H9 (cell line): ENCODE measurements at regions not wholly inside any gene's neighbourhood (a gene's known extent, or its start where the extent isn't known, plus 50 kb on each side); places are given as distances from the start of the nearest gene placed in this dataset.

Source experiments
- DNase-seq: peaks from one replicate; pipeline ENCODE4 v3.0.0-alpha.2; 2017
- H2AFZ ChIP-seq: one replicate; pipeline ENCODE4 v1.6.1; 2013; ENCODE audit warnings: mild to moderate bottlenecking, low read length, control low read depth, moderate library complexity
- H2AK5ac ChIP-seq: 2 replicates; pipeline ENCODE4 v1.6.1; 2013; ENCODE audit warnings: low read length, control low read depth, mixed read lengths; ENCODE audit not compliant: insufficient read length
- H2BK120ac ChIP-seq: one replicate; pipeline ENCODE4 v1.6.1; 2013; ENCODE audit warnings: low read depth, mild to moderate bottlenecking, low read length, control low read depth, inconsistent platforms; ENCODE audit not compliant: poor library complexity, severe bottlenecking
- H2BK12ac ChIP-seq: 2 replicates; pipeline ENCODE4 v1.6.1; 2013; ENCODE audit warnings: low read length, control low read depth, mixed read lengths, low read depth; ENCODE audit not compliant: insufficient read length
- H2BK15ac ChIP-seq: 2 replicates; pipeline ENCODE4 v1.6.1; 2013; ENCODE audit warnings: low read depth, low read length, control low read depth
- H2BK20ac ChIP-seq: one replicate; pipeline ENCODE4 v1.6.1; 2013; ENCODE audit warnings: low read depth, mild to moderate bottlenecking, low read length, control low read depth, inconsistent platforms; ENCODE audit not compliant: poor library complexity, severe bottlenecking
- H2BK5ac ChIP-seq: 2 replicates; pipeline ENCODE4 v1.6.1; 2013; ENCODE audit warnings: low read length, control low read depth, mixed read lengths; ENCODE audit not compliant: insufficient read length
- H3K14ac ChIP-seq: 2 replicates; pipeline ENCODE4 v1.6.1; 2013; ENCODE audit warnings: low read length, control low read depth; ENCODE audit not compliant: insufficient read depth
- H3K18ac ChIP-seq: 2 replicates; pipeline ENCODE4 v1.6.1; 2013; ENCODE audit warnings: low read depth, mild to moderate bottlenecking, mixed read lengths, low read length, control low read depth; ENCODE audit not compliant: insufficient read length
- H3K23ac ChIP-seq: 2 replicates; pipeline ENCODE4 v1.6.1; 2013; ENCODE audit warnings: low read length, control low read depth, mixed read lengths, low read depth; ENCODE audit not compliant: insufficient read length
- H3K23me2 ChIP-seq: 2 replicates; pipeline ENCODE4 v1.6.1; 2013; ENCODE audit warnings: low read depth, mild to moderate bottlenecking, mixed read lengths, low read length, control low read depth; ENCODE audit not compliant: insufficient read length, poor library complexity, severe bottlenecking
- H3K27ac ChIP-seq: 2 replicates; pipeline ENCODE4 v1.5.1; 2013; ENCODE audit warnings: low read length, control low read depth, mixed read lengths, low read depth; ENCODE audit not compliant: insufficient read length
- H3K27me3 ChIP-seq: 2 replicates; pipeline ENCODE4 v1.6.1; 2013; ENCODE audit warnings: low read length, control low read depth, inconsistent platforms; ENCODE audit not compliant: insufficient read depth
- H3K4ac ChIP-seq: 2 replicates; pipeline ENCODE4 v1.6.1; 2013; ENCODE audit warnings: low read depth, mild to moderate bottlenecking, control low read depth, inconsistent platforms, low read length, moderate library complexity
- H3K4me1 ChIP-seq: 2 replicates; pipeline ENCODE4 v1.6.1; 2013; ENCODE audit warnings: low read length, control low read depth, inconsistent platforms; ENCODE audit not compliant: insufficient read depth
- H3K4me2 ChIP-seq: 2 replicates; pipeline ENCODE4 v1.6.1; 2013; ENCODE audit warnings: low read length, control low read depth, mixed read lengths; ENCODE audit not compliant: insufficient read length, insufficient read depth
- H3K56ac ChIP-seq: 2 replicates; pipeline ENCODE4 v1.6.1; 2013; ENCODE audit warnings: low read depth, mild to moderate bottlenecking, mixed read lengths, low read length, control low read depth; ENCODE audit not compliant: insufficient read length
- H3K79me1 ChIP-seq: 2 replicates; pipeline ENCODE4 v1.6.1; 2013; ENCODE audit warnings: low read depth, mild to moderate bottlenecking, moderate library complexity, low read length, control low read depth, inconsistent platforms; ENCODE audit not compliant: insufficient read depth, poor library complexity, severe bottlenecking
- H3K79me2 ChIP-seq: 2 replicates; pipeline ENCODE4 v1.6.1; 2013; ENCODE audit warnings: low read length, control low read depth, inconsistent platforms; ENCODE audit not compliant: insufficient read depth
- H3K9ac ChIP-seq: 2 replicates; pipeline ENCODE4 v1.6.1; 2013; ENCODE audit warnings: low read length, control low read depth, mixed read lengths; ENCODE audit not compliant: insufficient read length; ENCODE audit errors: extremely low read depth
- H3K9me3 ChIP-seq: one replicate; pipeline ENCODE4 v1.6.1; 2013; ENCODE audit warnings: low read depth, low read length, inconsistent platforms; ENCODE audit not compliant: control insufficient read depth
- H3T11ph ChIP-seq: one replicate; pipeline ENCODE4 v1.6.1; 2013; ENCODE audit warnings: mild to moderate bottlenecking, low read length, control low read depth, inconsistent platforms
- H4K20me1 ChIP-seq: one replicate; pipeline ENCODE4 v1.6.1; 2013; ENCODE audit not compliant: control insufficient read depth, insufficient read length, insufficient read depth
- H4K5ac ChIP-seq: 2 replicates; pipeline ENCODE4 v1.6.1; 2013; ENCODE audit warnings: low read depth, mild to moderate bottlenecking, mixed read lengths, low read length, control low read depth; ENCODE audit not compliant: insufficient read length
- H4K8ac ChIP-seq: replicated peaks from 2 replicates; pipeline ENCODE4 v1.6.1; 2013; ENCODE audit warnings: low read length, control low read depth, mixed read lengths, low read depth; ENCODE audit not compliant: insufficient read length
- H4K91ac ChIP-seq: 2 replicates; pipeline ENCODE4 v1.6.1; 2013; ENCODE audit warnings: low read depth, mild to moderate bottlenecking, moderate library complexity, mixed read lengths, low read length, control low read depth; ENCODE audit not compliant: insufficient read length
- H3K27ac Mint-ChIP-seq, 3 experiments: 2 replicates in 2 of 3; 3 replicates in 1 of 3; pipeline ENCODE4 v1.8.0; 2020 to 2021; ENCODE audit warnings: mixed read lengths in 3 of 3, mild to moderate bottlenecking in 1 of 3, moderate library complexity in 1 of 3
- H3K27me3 Mint-ChIP-seq: 2 replicates; pipeline ENCODE4 v1.8.0; 2021; ENCODE audit warnings: low read depth, mild to moderate bottlenecking, moderate library complexity, mixed read lengths
- H3K36me3 Mint-ChIP-seq, 3 experiments: 2 replicates in 2 of 3; 3 replicates in 1 of 3; pipeline ENCODE4 v1.8.0; 2020 to 2021; ENCODE audit warnings: low read depth in 3 of 3, mixed read lengths in 3 of 3; ENCODE audit not compliant: insufficient read depth in 1 of 3
- H3K4me1 Mint-ChIP-seq, 2 experiments: 2 replicates each; pipeline ENCODE4 v1.8.0; 2020; ENCODE audit warnings: mixed read lengths in 2 of 2
- H3K4me3 Mint-ChIP-seq, 2 experiments: 2 replicates in 1 of 2; 3 replicates in 1 of 2; pipeline ENCODE4 v1.8.0; 2020 to 2021; ENCODE audit warnings: mild to moderate bottlenecking in 2 of 2, mixed read lengths in 2 of 2, moderate library complexity in 1 of 2
- H3K9me3 Mint-ChIP-seq, 2 experiments: 2 replicates in 1 of 2; 3 replicates in 1 of 2; pipeline ENCODE4 v1.8.0; 2020; ENCODE audit warnings: mild to moderate bottlenecking in 2 of 2, mixed read lengths in 2 of 2, moderate library complexity in 1 of 2
- WGBS: extraction: QIAGEN DNeasy Blood & Tissue Kit; methylation state at CpG from one replicate; pipeline ENCODE4 v1.1.7; 2013; ENCODE audit warnings: missing lambda C conversion rate, low lambda C conversion rate, mixed read lengths; ENCODE audit not compliant: insufficient read length; ENCODE audit errors: extremely low coverage; 5-methylcytosine and 5-hydroxymethylcytosine counted together
- TF ChIP-seq, protein P1 (sequence below): fragments of 200-600 bp; sonication (generic); conservative IDR thresholded peaks from 3 replicates; pipeline ENCODE4 v1.8.0; 2021; ENCODE audit warnings: antibody characterized with exemption, mild to moderate bottlenecking

GRCh38 chr10:63749915-63750314 is 228.7 kb downstream of the REEP3 start:
- H3K4me3 Mint-ChIP-seq: no peak overlapping the region
- Histone ChIP-seq H3K4me1 (no peaks in the 10 kb centered on the region), H4K91ac (no peak overlapping the region), H2AK5ac (no peak overlapping the region), H3K79me1 (no peaks in the 10 kb centered on the region), H2BK20ac (no peak overlapping the region), H3K56ac (no peak overlapping the region), H3K14ac (no peak overlapping the region), H2AFZ (no peak overlapping the region), H3K4me2 (no peak overlapping the region), H3K79me2 (no peaks in the 10 kb centered on the region), H3K4ac (no peak overlapping the region), H3K9me3 (no peaks in the 10 kb centered on the region), H3K23ac (no peak overlapping the region), H2BK120ac (no peak overlapping the region), H2BK5ac (no peak overlapping the region), H2BK12ac (no peak overlapping the region), H3K18ac (no peak overlapping the region), H4K5ac (no peak overlapping the region), H4K8ac (no peak overlapping the region), H2BK15ac (no peak overlapping the region), H3K9ac (no peak overlapping the region), H3K23me2 (no peaks in the 10 kb centered on the region), H3K27ac (no peak overlapping the region), H3K27me3 (no peaks in the 10 kb centered on the region), H4K20me1 (no peaks in the 10 kb centered on the region), H3T11ph (no peak overlapping the region)
- H3K4me1 Mint-ChIP-seq: peaks cover 5 to 6% of the 10 kb centered on the region in 2 experiments
- no peaks in the 10 kb centered on the region for H3K27me3 Mint-ChIP-seq
- no peak overlapping the region for H3K27ac Mint-ChIP-seq
- no CpG with 5 or more reads among the region's 2 CpGs for WGBS
- no peaks in the 10 kb centered on the region for H3K36me3 Mint-ChIP-seq
- TF ChIP-seq, protein P1, sequence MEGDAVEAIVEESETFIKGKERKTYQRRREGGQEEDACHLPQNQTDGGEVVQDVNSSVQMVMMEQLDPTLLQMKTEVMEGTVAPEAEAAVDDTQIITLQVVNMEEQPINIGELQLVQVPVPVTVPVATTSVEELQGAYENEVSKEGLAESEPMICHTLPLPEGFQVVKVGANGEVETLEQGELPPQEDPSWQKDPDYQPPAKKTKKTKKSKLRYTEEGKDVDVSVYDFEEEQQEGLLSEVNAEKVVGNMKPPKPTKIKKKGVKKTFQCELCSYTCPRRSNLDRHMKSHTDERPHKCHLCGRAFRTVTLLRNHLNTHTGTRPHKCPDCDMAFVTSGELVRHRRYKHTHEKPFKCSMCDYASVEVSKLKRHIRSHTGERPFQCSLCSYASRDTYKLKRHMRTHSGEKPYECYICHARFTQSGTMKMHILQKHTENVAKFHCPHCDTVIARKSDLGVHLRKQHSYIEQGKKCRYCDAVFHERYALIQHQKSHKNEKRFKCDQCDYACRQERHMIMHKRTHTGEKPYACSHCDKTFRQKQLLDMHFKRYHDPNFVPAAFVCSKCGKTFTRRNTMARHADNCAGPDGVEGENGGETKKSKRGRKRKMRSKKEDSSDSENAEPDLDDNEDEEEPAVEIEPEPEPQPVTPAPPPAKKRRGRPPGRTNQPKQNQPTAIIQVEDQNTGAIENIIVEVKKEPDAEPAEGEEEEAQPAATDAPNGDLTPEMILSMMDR: no peak
- H3K9me3 Mint-ChIP-seq: 0 out of 5 replicates have a peak, but pooled peaks cover 4% of the 10 kb centered on the region in 2 experiments
- DNase-seq: no peak
